IMR-90 (cell line): ENCODE measurements at regions not wholly inside any gene's neighbourhood (a gene's known extent, or its start where the extent isn't known, plus 50 kb on each side); places are given as distances from the start of the nearest gene placed in this dataset.

Experiments used
- ATAC-seq: fragments of 200-7000 bp; cut with Tn5 transposase; 2 replicates; pipeline ENCODE4 v1.9.1; 2020; ENCODE audit warnings: low read depth, mild to moderate bottlenecking, moderate library complexity
- BruUV-seq: library from RNA; stranded (reverse); fragments of 400-500 nt; replicated peaks from 2 replicates; lab custom pipeline; 2021; lab: Mats Ljungman, UMichigan
- CTCF ChIA-PET: fragments of 300-600 bp; formaldehyde crosslinking; extraction: SDS; loops from one replicate; lab custom pipeline; 2021; ENCODE audit warnings: antibody characterized with exemption; lab: Yijun Ruan, JAX
- POLR2A ChIA-PET: fragments of 300-600 bp; sonication (Branson Sonifier 250); formaldehyde crosslinking; loops from one replicate; lab custom pipeline; 2022; ENCODE audit warnings: antibody characterized with exemption; ENCODE audit not compliant: unreplicated experiment; lab: Charles Lee
- DNase-seq: peaks from one replicate; pipeline ENCODE4 v3.0.0; 2013
- H2AFZ ChIP-seq: replicated peaks from 2 replicates; pipeline ENCODE3; 2013; ENCODE audit warnings: low read length, mild to moderate bottlenecking; ENCODE audit not compliant: poor library complexity
- H2AK5ac ChIP-seq: 2 replicates; pipeline ENCODE4 v1.6.1; 2013; ENCODE audit warnings: low read depth, low read length, inconsistent platforms
- H2AK9ac ChIP-seq: replicated peaks from 2 replicates; pipeline ENCODE3; 2013; ENCODE audit warnings: mild to moderate bottlenecking, low read depth, low read length, moderate library complexity; ENCODE audit not compliant: poor library complexity
- H2BK120ac ChIP-seq: 2 replicates; pipeline ENCODE4 v1.6.1; 2013; ENCODE audit warnings: low read depth, low read length, inconsistent platforms
- H2BK15ac ChIP-seq: 3 replicates; pipeline ENCODE4 v1.6.1; 2013; ENCODE audit warnings: low read depth, low read length, inconsistent platforms
- H2BK20ac ChIP-seq: 2 replicates; pipeline ENCODE4 v1.6.1; 2013; ENCODE audit warnings: low read depth, mild to moderate bottlenecking, inconsistent platforms, low read length, moderate library complexity
- H2BK5ac ChIP-seq: 2 replicates; pipeline ENCODE4 v1.6.1; 2013; ENCODE audit warnings: mild to moderate bottlenecking, low read depth, low read length, inconsistent platforms; ENCODE audit not compliant: poor library complexity, severe bottlenecking
- H3K14ac ChIP-seq: replicated peaks from 2 replicates; pipeline ENCODE4 v1.6.1; 2013; ENCODE audit warnings: low read depth, low read length, inconsistent platforms
- H3K18ac ChIP-seq: 2 replicates; pipeline ENCODE4 v1.6.1; 2013; ENCODE audit warnings: low read depth, low read length, control low read depth
- H3K23ac ChIP-seq: 2 replicates; pipeline ENCODE4 v1.6.1; 2013; ENCODE audit warnings: low read depth, low read length, inconsistent platforms
- H3K27ac ChIP-seq: 2 replicates; pipeline ENCODE4 v1.5.1; 2013; ENCODE audit warnings: mild to moderate bottlenecking, control low read depth, low read length; ENCODE audit not compliant: insufficient read depth
- H3K27me3 ChIP-seq: 2 replicates; pipeline ENCODE4 v1.6.1; 2013; ENCODE audit warnings: low read length; ENCODE audit not compliant: control insufficient read depth, insufficient read depth
- H3K36me3 ChIP-seq: 2 replicates; pipeline ENCODE4 v1.6.1; 2013; ENCODE audit warnings: low read length, mixed read lengths; ENCODE audit not compliant: control insufficient read depth, insufficient read depth
- H3K4ac ChIP-seq: 2 replicates; pipeline ENCODE4 v1.6.1; 2013; ENCODE audit warnings: low read depth, low read length, inconsistent platforms
- H3K4me1 ChIP-seq: 2 replicates; pipeline ENCODE4 v1.6.1; 2013; ENCODE audit warnings: low read length, mixed read lengths; ENCODE audit not compliant: control insufficient read depth, insufficient read depth
- H3K4me2 ChIP-seq: 2 replicates; pipeline ENCODE4 v1.6.1; 2013; ENCODE audit warnings: low read depth, mild to moderate bottlenecking, control low read depth, low read length, moderate library complexity
- H3K4me3 ChIP-seq: 2 replicates; pipeline ENCODE4 v1.5.1; 2013; ENCODE audit warnings: low read depth, mild to moderate bottlenecking, control low read depth, low read length, moderate library complexity; ENCODE audit not compliant: insufficient read depth
- H3K56ac ChIP-seq: 2 replicates; pipeline ENCODE4 v1.6.1; 2013; ENCODE audit warnings: low read length, inconsistent platforms; ENCODE audit not compliant: insufficient read depth; ENCODE audit errors: extremely low read depth
- H3K79me1 ChIP-seq, 2 experiments: 2 replicates each; pipeline ENCODE4 v1.6.1; 2013; ENCODE audit warnings: low read length in 2 of 2, inconsistent platforms in 1 of 2, low read depth in 1 of 2
- H3K9ac ChIP-seq: 2 replicates; pipeline ENCODE4 v1.6.1; 2013; ENCODE audit warnings: low read depth, low read length, control low read depth
- H3K9me1 ChIP-seq: 2 replicates; pipeline ENCODE4 v1.6.1; 2013; ENCODE audit warnings: low read length, inconsistent platforms; ENCODE audit not compliant: insufficient read depth
- H3K9me3 ChIP-seq: 2 replicates; pipeline ENCODE4 v1.6.1; 2013; ENCODE audit warnings: low read length; ENCODE audit not compliant: control insufficient read depth, insufficient read depth
- H4K20me1 ChIP-seq: 2 replicates; pipeline ENCODE4 v1.6.1; 2013; ENCODE audit warnings: low read length, inconsistent platforms; ENCODE audit not compliant: insufficient read depth
- H4K5ac ChIP-seq: 2 replicates; pipeline ENCODE4 v1.6.1; 2013; ENCODE audit warnings: mild to moderate bottlenecking, low read depth, low read length, control low read depth
- H4K8ac ChIP-seq, 2 experiments: 2 replicates each; pipeline ENCODE4 v1.6.1; 2013; ENCODE audit warnings: low read depth in 2 of 2, low read length in 2 of 2, control low read depth in 1 of 2, inconsistent platforms in 1 of 2
- H4K91ac ChIP-seq: 2 replicates; pipeline ENCODE4 v1.6.1; 2013; ENCODE audit warnings: low read depth, low read length, inconsistent platforms; ENCODE audit not compliant: insufficient read depth
- BHLHE40 ChIP-seq: fragments of 150-350 bp; IDR thresholded peaks from 2 replicates; pipeline ENCODE4 v1.6.1; 2016; ENCODE audit warnings: mild to moderate bottlenecking, low read depth, low read length
- CEBPB ChIP-seq: IDR thresholded peaks from 2 replicates; pipeline ENCODE4 v1.6.1; 2012; ENCODE audit warnings: low read depth, low read length, improper control_type of control experiment
- CHD1 ChIP-seq: IDR thresholded peaks from 2 replicates; pipeline ENCODE4 v1.6.1; 2012; ENCODE audit warnings: low read depth, low read length, improper control_type of control experiment
- FOS ChIP-seq: fragments of 150-350 bp; IDR thresholded peaks from 2 replicates; pipeline ENCODE4 v1.6.1; 2016; ENCODE audit warnings: low read depth, low read length
- MAFK ChIP-seq: IDR thresholded peaks from 2 replicates; pipeline ENCODE4 v1.6.1; 2012; ENCODE audit warnings: low read depth, low read length, improper control_type of control experiment
- MXI1 ChIP-seq: IDR thresholded peaks from 2 replicates; pipeline ENCODE4 v1.6.1; 2012; ENCODE audit warnings: low read depth, mild to moderate bottlenecking, low read length, moderate library complexity, borderline replicate concordance
- NFE2L2 ChIP-seq: fragments of 150-350 bp; IDR thresholded peaks from 2 replicates; pipeline ENCODE4 v1.6.1; 2016; ENCODE audit warnings: low read depth, mild to moderate bottlenecking, low read length
- POLR2A ChIP-seq: IDR thresholded peaks from 2 replicates; pipeline ENCODE4 v1.6.1; 2012; ENCODE audit warnings: mild to moderate bottlenecking, low read depth, low read length
- RAD21 ChIP-seq: IDR thresholded peaks from 2 replicates; pipeline ENCODE4 v1.6.1; 2012; ENCODE audit warnings: low read length, improper control_type of control experiment
- RCOR1 ChIP-seq: IDR thresholded peaks from 2 replicates; pipeline ENCODE4 v1.6.1; 2012; ENCODE audit warnings: mild to moderate bottlenecking, low read length, improper control_type of control experiment; ENCODE audit not compliant: insufficient replicate concordance
- WGBS, 2 experiments: methylation state at CpG; one replicate each; pipeline versions ENCODE4 v1.1.5 to v1.1.7; 2013; ENCODE audit warnings: missing lambda C conversion rate in 2 of 2; ENCODE audit not compliant: insufficient read length in 1 of 2; ENCODE audit errors: extremely low coverage in 2 of 2; 5-methylcytosine and 5-hydroxymethylcytosine counted together
- dilution Hi-C: fragments of 300-500 bp; cut with HindIII; formaldehyde crosslinking; loops from one replicate; pipeline ENCODE4 v1.14.3; 2018; ENCODE audit warnings: low sequenced_read_pairs; ENCODE audit not compliant: unreplicated experiment
- in situ Hi-C: fragments of 300-500 bp; cut with MboI; formaldehyde crosslinking; loops from 3 replicates; pipeline ENCODE4 v1.14.3; 2019; ENCODE audit warnings: low sequenced_read_pairs, inconsistent platforms, mixed read lengths
- intact Hi-C: fragments of 100-400 bp; cut with micrococcal nuclease; formaldehyde crosslinking; loops from 2 replicates; pipeline ENCODE4 v1.10.0; 2022
- TF ChIP-seq, protein P1 (sequence below): fragments of 150-350 bp; IDR thresholded peaks from 2 replicates; pipeline ENCODE4 v1.6.1; 2016; ENCODE audit warnings: low read depth, mild to moderate bottlenecking, low read length, moderate library complexity, borderline replicate concordance
- TF ChIP-seq, protein P2 (sequence below): fragments of 150-350 bp; IDR thresholded peaks from 2 replicates; pipeline ENCODE4 v1.6.1; 2017; ENCODE audit warnings: mild to moderate bottlenecking, antibody characterized with exemption, low read length, low read depth

DNA sequence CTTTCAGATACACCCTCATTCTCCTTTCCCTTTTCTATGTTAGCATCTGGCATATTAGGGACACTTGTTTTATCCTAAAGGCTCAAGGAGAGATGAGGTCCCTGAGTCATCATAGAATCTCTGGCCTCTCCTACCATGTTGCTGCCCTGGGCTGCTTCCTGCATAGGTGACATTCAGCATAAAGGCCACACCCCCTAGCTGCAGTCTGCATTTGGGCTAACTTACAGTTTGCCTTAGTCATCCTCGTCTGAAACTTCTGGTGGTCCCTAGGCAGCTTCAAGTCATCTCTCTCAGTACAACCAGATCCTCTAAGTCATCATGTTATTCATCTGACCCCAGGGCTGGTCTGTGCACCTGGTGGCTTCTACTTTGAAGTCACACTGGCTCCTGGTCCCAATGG, 982.7 kb upstream of the NR2F2 start (continued):
- TF ChIP-seq NFE2L2 (no peak), MAFK (no peak), RAD21 (no peak)

DNA sequence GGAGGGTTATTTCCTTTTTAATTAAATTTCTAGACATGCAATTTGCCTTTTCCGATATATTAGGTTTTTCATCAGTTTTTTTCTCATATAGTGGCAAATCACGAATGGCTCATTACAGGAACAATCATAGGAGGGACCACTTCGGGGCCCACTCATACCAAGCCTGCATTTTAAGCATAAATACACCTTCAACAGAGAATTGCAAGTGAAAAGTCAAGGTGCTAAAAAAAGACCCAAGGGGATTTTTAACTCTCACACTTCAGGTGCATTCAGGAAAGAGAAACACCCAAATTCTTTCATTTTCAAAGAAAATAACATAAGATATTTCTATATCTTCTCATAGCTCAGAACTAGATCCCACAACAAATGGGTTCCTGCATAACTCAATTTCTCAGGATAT, 979.6 kb upstream of the NR2F2 start:
- ATAC-seq: no peak
- Histone ChIP-seq H2AK9ac (no peak overlapping the region), H2AFZ (no peak overlapping the region), H3K27ac (no peak overlapping the region), H4K5ac (no peak overlapping the region), H3K4me3 (no peak overlapping the region), H3K56ac (no peak overlapping the region), H3K9me3 (no peaks in the 10 kb centered on the region), H3K4me1 (peaks cover 7% of the 10 kb centered on the region), H3K27me3 (no peaks in the 10 kb centered on the region), H3K14ac (no peak overlapping the region), H3K4ac (no peak overlapping the region), H3K36me3 (no peaks in the 10 kb centered on the region), H2AK5ac (no peak overlapping the region), H4K8ac (no peak overlapping the region), H4K20me1 (no peaks in the 10 kb centered on the region), H4K91ac (no peak overlapping the region), H2BK120ac (no peak overlapping the region), H3K9me1 (no peaks in the 10 kb centered on the region), H3K79me1 (no peaks in the 10 kb centered on the region), H2BK5ac (no peak overlapping the region), H2BK20ac (no peak overlapping the region), H3K23ac (no peak overlapping the region), H3K18ac (no peak overlapping the region), H3K4me2 (no peak overlapping the region), H3K9ac (no peak overlapping the region), H2BK15ac (no peak overlapping the region)
- TF ChIP-seq BHLHE40: no peak
- TF ChIP-seq RCOR1: no peak
- TF ChIP-seq MAFK: no peak
- TF ChIP-seq, protein P1, sequence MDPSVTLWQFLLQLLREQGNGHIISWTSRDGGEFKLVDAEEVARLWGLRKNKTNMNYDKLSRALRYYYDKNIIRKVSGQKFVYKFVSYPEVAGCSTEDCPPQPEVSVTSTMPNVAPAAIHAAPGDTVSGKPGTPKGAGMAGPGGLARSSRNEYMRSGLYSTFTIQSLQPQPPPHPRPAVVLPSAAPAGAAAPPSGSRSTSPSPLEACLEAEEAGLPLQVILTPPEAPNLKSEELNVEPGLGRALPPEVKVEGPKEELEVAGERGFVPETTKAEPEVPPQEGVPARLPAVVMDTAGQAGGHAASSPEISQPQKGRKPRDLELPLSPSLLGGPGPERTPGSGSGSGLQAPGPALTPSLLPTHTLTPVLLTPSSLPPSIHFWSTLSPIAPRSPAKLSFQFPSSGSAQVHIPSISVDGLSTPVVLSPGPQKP: no peak
- no peak for TF ChIP-seq RAD21
- TF ChIP-seq MXI1: no peak
- TF ChIP-seq CHD1: no peak
- TF ChIP-seq CEBPB: no peak
- no peak for TF ChIP-seq FOS
- TF ChIP-seq, protein P2, sequence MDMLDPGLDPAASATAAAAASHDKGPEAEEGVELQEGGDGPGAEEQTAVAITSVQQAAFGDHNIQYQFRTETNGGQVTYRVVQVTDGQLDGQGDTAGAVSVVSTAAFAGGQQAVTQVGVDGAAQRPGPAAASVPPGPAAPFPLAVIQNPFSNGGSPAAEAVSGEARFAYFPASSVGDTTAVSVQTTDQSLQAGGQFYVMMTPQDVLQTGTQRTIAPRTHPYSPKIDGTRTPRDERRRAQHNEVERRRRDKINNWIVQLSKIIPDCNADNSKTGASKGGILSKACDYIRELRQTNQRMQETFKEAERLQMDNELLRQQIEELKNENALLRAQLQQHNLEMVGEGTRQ: no peak
- TF ChIP-seq POLR2A: no peak
- no CpG with 5 or more reads among the region's 3 CpGs for WGBS, 2 experiments
- intact Hi-C loops: no loop called here
- no TSS peak for BruUV-seq
- no peak for DNase-seq
- dilution Hi-C loops: no loop called here
- ChIA-PET CTCF (no interaction called here), POLR2A (no interaction called here)
- in situ Hi-C loops: no loop called here
